ENCODE measurements at regions not wholly inside any gene's neighbourhood (a gene's known extent, or its start where the extent isn't known, plus 50 kb on each side); places are given as distances from the start of the nearest gene placed in this dataset.

DNA sequence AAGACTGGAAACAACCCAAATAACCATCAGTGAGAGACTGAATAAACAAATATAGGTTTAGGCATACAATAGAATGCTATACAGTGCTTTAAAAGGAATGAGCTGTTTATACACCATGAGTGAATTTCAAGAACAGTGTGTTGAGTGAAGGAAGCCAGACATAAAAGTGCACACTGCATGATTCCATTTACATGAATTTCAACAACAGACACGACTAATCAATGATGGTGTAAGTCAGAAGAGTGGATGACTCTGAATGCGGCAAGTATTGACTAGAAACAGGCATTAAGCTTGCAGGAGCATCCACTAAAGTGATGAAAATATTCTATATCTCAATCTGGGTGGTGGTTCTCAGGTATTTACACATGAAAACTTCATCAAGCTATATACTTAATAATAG, 142.7 kb upstream of the SLC39A10 start:
- Histone ChIP-seq H3K23ac (ENCODE audit: insufficient read length) (no peak overlapping the region), H3K9ac (replicated peaks in 1 of 4; ENCODE audit: extremely low read depth in 1 of 4, low read depth in 3 of 4, low read length in 3 of 4) (no peak overlapping the region), H4K91ac (replicated peaks; ENCODE audit: insufficient read length, low read length) (no peak overlapping the region), H4K20me1 (replicated peaks in 1 of 2; ENCODE audit: control insufficient read depth in 1 of 2, insufficient read depth in 2 of 2, low read length in 2 of 2) (no peaks in the 10 kb centered on the region), H2AFZ (ENCODE audit: low read length) (no peak overlapping the region), H3K79me2 (ENCODE audit: control insufficient read depth in 1 of 2, insufficient read depth in 2 of 2, low read length in 2 of 2) (no peaks in the 10 kb centered on the region), H3K36me3 (ENCODE audit: control insufficient read depth in 2 of 4, insufficient read depth in 4 of 4, low read length in 3 of 4) (no peaks in the 10 kb centered on the region), H3K56ac (replicated peaks; ENCODE audit: insufficient read length, low read depth, low read length) (no peak overlapping the region), H3K4me3 (ENCODE audit: extremely low read depth in 1 of 4, insufficient read depth in 2 of 4, low read depth in 3 of 4, low read length in 4 of 4) (no peak overlapping the region), H3K27me3 (replicated peaks in 1 of 4; ENCODE audit: control insufficient read depth in 3 of 4, extremely low read depth in 1 of 4, insufficient read depth in 3 of 4, low read length in 3 of 4) (no peaks in the 10 kb centered on the region), H3K14ac (ENCODE audit: insufficient read length) (no peak overlapping the region), H2BK120ac (replicated peaks; ENCODE audit: low read depth, low read length) (no peak overlapping the region), H3K4me2 (ENCODE audit: insufficient read depth in 1 of 2, low read depth in 2 of 2, low read length in 2 of 2) (no peak overlapping the region), H3K18ac (ENCODE audit: extremely low read depth, low read length) (no peak overlapping the region), H3K9me3 (ENCODE audit: insufficient read depth in 2 of 2, low read depth in 1 of 2, low read length in 1 of 2) (no peaks in the 10 kb centered on the region), H2BK15ac (ENCODE audit: low read length) (no peak overlapping the region), H4K5ac (ENCODE audit: insufficient read length, low read depth, low read length) (no peak overlapping the region), H2BK20ac (ENCODE audit: low read length) (no peak overlapping the region), H3K23me2 (ENCODE audit: low read depth, low read length) (no peaks in the 10 kb centered on the region), H3K79me1 (ENCODE audit: low read depth, low read length) (no peaks in the 10 kb centered on the region), H2BK5ac (ENCODE audit: low read depth, low read length) (no peak overlapping the region), H2AK5ac (ENCODE audit: low read depth, low read length) (no peak overlapping the region), H2BK12ac (ENCODE audit: low read depth, low read length) (no peak overlapping the region), H3K4me1 (replicated peaks in 1 of 4; ENCODE audit: control insufficient read depth in 3 of 4, insufficient read depth in 4 of 4, low read length in 3 of 4) (no peaks in the 10 kb centered on the region), H3K4ac (replicated peaks; ENCODE audit: insufficient read length, low read depth, low read length) (no peak overlapping the region), H4K8ac (ENCODE audit: extremely low read depth, insufficient read depth, low read length) (no peak overlapping the region), H3K27ac (ENCODE audit: low read depth, low read length) (no peak overlapping the region)
- POLR2A ChIA-PET (ENCODE audit: partially characterized antibody), result no interaction called here
- TF ChIP-seq POLR2A (IDR thresholded peaks at IDR 0.05; ENCODE audit: control extremely low read depth in 1 of 2, low read depth in 2 of 2, low read length in 2 of 2), result no peak
- TF ChIP-seq POU5F1 (IDR thresholded peaks at IDR 0.05; ENCODE audit: low read depth, low read length), result no peak
- no peak for TF ChIP-seq TAF1 (IDR thresholded peaks at IDR 0.05; ENCODE audit: low read depth, low read length)
- TF ChIP-seq KDM4A (IDR thresholded peaks at IDR 0.05; ENCODE audit: low read depth, low read length, severe bottlenecking), result no peak
- no peak for TF ChIP-seq YY1 (IDR thresholded peaks at IDR 0.05; ENCODE audit: low read depth, low read length)
- TF ChIP-seq KDM1A (IDR thresholded peaks at IDR 0.05; ENCODE audit: borderline replicate concordance, low read length), result no peak
- TF ChIP-seq TAF7 (optimal IDR thresholded peaks at IDR 0.05; ENCODE audit: borderline replicate concordance, low read depth, low read length), result no peak
- TF ChIP-seq ZNF274 (IDR thresholded peaks at IDR 0.05; ENCODE audit: borderline replicate concordance, extremely low read depth, low read length), result no peak
- TF ChIP-seq GTF2F1 (IDR thresholded peaks at IDR 0.05; ENCODE audit: borderline replicate concordance, low read depth, low read length), result no peak
- TF ChIP-seq, protein P1, sequence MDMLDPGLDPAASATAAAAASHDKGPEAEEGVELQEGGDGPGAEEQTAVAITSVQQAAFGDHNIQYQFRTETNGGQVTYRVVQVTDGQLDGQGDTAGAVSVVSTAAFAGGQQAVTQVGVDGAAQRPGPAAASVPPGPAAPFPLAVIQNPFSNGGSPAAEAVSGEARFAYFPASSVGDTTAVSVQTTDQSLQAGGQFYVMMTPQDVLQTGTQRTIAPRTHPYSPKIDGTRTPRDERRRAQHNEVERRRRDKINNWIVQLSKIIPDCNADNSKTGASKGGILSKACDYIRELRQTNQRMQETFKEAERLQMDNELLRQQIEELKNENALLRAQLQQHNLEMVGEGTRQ (IDR thresholded peaks at IDR 0.05; ENCODE audit: low read length), result no peak
- no peak for TF ChIP-seq POLR2AphosphoS5 (IDR thresholded peaks at IDR 0.05; ENCODE audit: low read depth, low read length)
- WGBS, 2 experiments (ENCODE audit: extremely low coverage in 1 of 2, insufficient coverage in 1 of 2, insufficient read length in 1 of 2, insufficient replicate concordance in 2 of 2, low coverage in 1 of 2, low lambda C conversion rate in 2 of 2, missing lambda C conversion rate in 1 of 2), result 94% methylated on average over 2 of the region's 2 CpGs; no CpG with 5 or more reads in 1 of the 2 experiments
- CTCF ChIA-PET (ENCODE audit: partially characterized antibody), result interaction anchor here (0.6 to 2.7 kb wide), 4 partner anchors 13 to 146 kb away, joined by 3 to 13 read pairs (median 4); no protein-coding TSS in a partner anchor
- DNase-seq (ENCODE audit: low read depth in 1 of 2, low spot score in 2 of 2) (no peak), FAIRE-seq (no peak)
